TTC549 (cell line): ENCODE measurements at regions not wholly inside any gene's neighbourhood (a gene's known extent, or its start where the extent isn't known, plus 50 kb on each side); places are given as distances from the start of the nearest gene placed in this dataset.
"Not testable (repeated sequence)": the region's sequence is repeated elsewhere in the genome, so short reads cannot be mapped to it uniquely, and the experiment has no call there.

Experiments used
- FAIRE-seq: peaks from 2 replicates; lab custom pipeline; 2012; peaks lifted over from hg19 to GRCh38; lab: Jason Lieb, UNC

GRCh38 chr3:102686792-102687191, 252.0 kb downstream of the ZPLD1 start:
- FAIRE-seq, result no peak

- FAIRE-seq, result no peak
Measured at GRCh38 chr3:102687851-102688555, 253.2 kb downstream of the ZPLD1 start.

- FAIRE-seq, result no peak
Measured at GRCh38 chr3:102688556-102688930, 253.7 kb downstream of the ZPLD1 start.

- no peak for FAIRE-seq
Measured at GRCh38 chr3:102691507-102691906, 256.7 kb downstream of the ZPLD1 start.

GRCh38 chr3:102699104-102699818, 264.4 kb downstream of the ZPLD1 start:
- no peak for FAIRE-seq

GRCh38 chr3:102699819-102700140, 265.0 kb downstream of the ZPLD1 start:
- no peak for FAIRE-seq

GRCh38 chr3:102712896-102713295, 278.1 kb downstream of the ZPLD1 start:
- no peak for FAIRE-seq

GRCh38 chr3:102714567-102714966, 279.8 kb downstream of the ZPLD1 start:
- no peak for FAIRE-seq

GRCh38 chr3:102715030-102715697, 280.3 kb downstream of the ZPLD1 start:
- no peak for FAIRE-seq

GRCh38 chr3:102718651-102719050, 283.8 kb downstream of the ZPLD1 start:
- FAIRE-seq, result no peak

- no peak for FAIRE-seq
Measured at GRCh38 chr3:102722317-102722716, 287.5 kb downstream of the ZPLD1 start.

GRCh38 chr3:102727340-102727739, 292.5 kb downstream of the ZPLD1 start:
- no peak for FAIRE-seq

- FAIRE-seq, result not testable (repeated sequence)
Measured at GRCh38 chr3:102732581-102732980, 297.8 kb downstream of the ZPLD1 start.

GRCh38 chr3:102733791-102734563, 299.2 kb downstream of the ZPLD1 start:
- FAIRE-seq, result no peak

GRCh38 chr3:102735311-102735710, 300.5 kb downstream of the ZPLD1 start:
- FAIRE-seq, result no peak

- FAIRE-seq, result no peak
Measured at GRCh38 chr3:102736288-102736974, 301.6 kb downstream of the ZPLD1 start.

- FAIRE-seq, result no peak
Measured at GRCh38 chr3:102736975-102737304, 302.1 kb downstream of the ZPLD1 start.

GRCh38 chr3:102737353-102737752, 302.5 kb downstream of the ZPLD1 start:
- FAIRE-seq, result no peak

GRCh38 chr3:102741105-102741504, 306.3 kb downstream of the ZPLD1 start:
- FAIRE-seq, result no peak

GRCh38 chr3:102741694-102742093, 306.9 kb downstream of the ZPLD1 start:
- FAIRE-seq, result no peak

- no peak for FAIRE-seq
Measured at GRCh38 chr3:102745881-102746280, 311.1 kb downstream of the ZPLD1 start.

GRCh38 chr3:102747611-102748010, 312.8 kb downstream of the ZPLD1 start:
- no peak for FAIRE-seq
